Endothelial cell of umbilical vein (primary cell): ENCODE measurements at regions not wholly inside any gene's neighbourhood (a gene's known extent, or its start where the extent isn't known, plus 50 kb on each side); places are given as distances from the start of the nearest gene placed in this dataset.

Experiments
- BruUV-seq: library from RNA; stranded (reverse); fragments of 400-500 nt; replicated peaks from 2 replicates; lab custom pipeline; 2021; lab: Mats Ljungman, UMichigan
- CTCF ChIA-PET: fragments of 300-600, 350-600 bp; sonication (Branson Sonifier 250); formaldehyde crosslinking; loops from one replicate; lab custom pipeline; 2021; ENCODE audit warnings: antibody characterized with exemption, inconsistent platforms; lab: Charles Lee
- POLR2A ChIA-PET: fragments of 300-600, 350-600 bp; sonication (Branson Sonifier 250); formaldehyde crosslinking; loops from one replicate; lab custom pipeline; 2021; ENCODE audit warnings: antibody characterized with exemption, inconsistent platforms; lab: Charles Lee
- DNase-seq: peaks from one replicate; pipeline ENCODE4 v3.0.0-alpha.2; 2011; ENCODE audit warnings: low read depth, low spot score
- FAIRE-seq: peaks from 2 replicates; lab custom pipeline; 2011; peaks lifted over from hg19 to GRCh38; lab: Jason Lieb, UNC
- H2AFZ ChIP-seq: 2 replicates; pipeline ENCODE4 v1.6.0; 2012; ENCODE audit warnings: low read depth, low read length, control low read depth, inconsistent platforms
- H3K27ac ChIP-seq: 2 replicates; pipeline ENCODE4 v1.5.1; 2011; ENCODE audit warnings: low read depth, mild to moderate bottlenecking, control low read depth, low read length, moderate library complexity; ENCODE audit not compliant: insufficient read depth
- H3K27me3 ChIP-seq, 2 experiments: 2 replicates each; pipeline versions ENCODE4 v1.6.0 to v1.6.1; 2011; ENCODE audit warnings: low read length in 2 of 2, mixed read lengths in 1 of 2; ENCODE audit not compliant: control insufficient read depth in 2 of 2, insufficient read depth in 2 of 2
- H3K36me3 ChIP-seq, 2 experiments: 2 replicates in 1 of 2; 3 replicates in 1 of 2; pipeline ENCODE4 v1.5.1; 2011; ENCODE audit warnings: low read length in 2 of 2, mild to moderate bottlenecking in 1 of 2, moderate library complexity in 1 of 2; ENCODE audit not compliant: control insufficient read depth in 2 of 2, insufficient read depth in 2 of 2; ENCODE audit errors: extremely low read depth in 1 of 2
- H3K4me1 ChIP-seq: 3 replicates; pipeline ENCODE4 v1.5.1; 2011; ENCODE audit warnings: mild to moderate bottlenecking, low read length; ENCODE audit not compliant: control insufficient read depth, insufficient read depth; ENCODE audit errors: extremely low read depth
- H3K4me2 ChIP-seq: 2 replicates; pipeline ENCODE4 v1.6.1; 2011; ENCODE audit warnings: low read length, control low read depth, mixed read lengths; ENCODE audit not compliant: insufficient read depth
- H3K4me3 ChIP-seq, 3 experiments: fragments of 200-600 bp in 1 of 3; sonication (generic), shearing (Covaris generic) in 1 of 3; replicated peaks in 1 of 3; 2 replicates each; pipeline ENCODE4 v1.5.1; 2011 to 2016; ENCODE audit warnings: control low read depth in 3 of 3, low read length in 3 of 3, mild to moderate bottlenecking in 2 of 3, inconsistent platforms in 1 of 3, low read depth in 1 of 3, moderate library complexity in 1 of 3; ENCODE audit not compliant: insufficient read depth in 1 of 3
- H3K79me2 ChIP-seq: 2 replicates; pipeline ENCODE4 v1.6.0; 2012; ENCODE audit warnings: low read length, inconsistent platforms; ENCODE audit not compliant: control insufficient read depth, insufficient read depth
- H3K9ac ChIP-seq: replicated peaks from 2 replicates; pipeline ENCODE3; 2011; ENCODE audit warnings: low read length, control low read depth; ENCODE audit not compliant: insufficient read depth; ENCODE audit errors: extremely low read depth
- H3K9me1 ChIP-seq: replicated peaks from 3 replicates; pipeline ENCODE4 v1.6.0; 2011; ENCODE audit warnings: mild to moderate bottlenecking, low read length; ENCODE audit not compliant: control insufficient read depth, insufficient read depth; ENCODE audit errors: extremely low read depth
- H3K9me3 ChIP-seq: replicated peaks from 2 replicates; pipeline ENCODE4 v1.5.1; 2012; ENCODE audit warnings: low read length, inconsistent platforms; ENCODE audit not compliant: control insufficient read depth, insufficient read depth
- H4K20me1 ChIP-seq: replicated peaks from 2 replicates; pipeline ENCODE3; 2011; ENCODE audit warnings: mild to moderate bottlenecking, low read length; ENCODE audit not compliant: control insufficient read depth, insufficient read depth; ENCODE audit errors: extremely low read depth
- EZH2 ChIP-seq: IDR thresholded peaks from 2 replicates; pipeline ENCODE4 v1.6.1; 2012; ENCODE audit warnings: borderline replicate concordance, low read depth, mild to moderate bottlenecking, moderate library complexity, low read length, inconsistent platforms; ENCODE audit not compliant: severe bottlenecking
- FOS ChIP-seq: IDR thresholded peaks from 2 replicates; pipeline ENCODE4 v1.6.1; 2011; ENCODE audit warnings: mild to moderate bottlenecking, low read length, moderate library complexity, borderline replicate concordance; ENCODE audit not compliant: insufficient read depth
- GATA2 ChIP-seq: IDR thresholded peaks from 2 replicates; pipeline ENCODE4 v1.7.0; 2011; ENCODE audit warnings: low read depth, mild to moderate bottlenecking, moderate library complexity, mixed read lengths, low read length; ENCODE audit not compliant: insufficient read length, insufficient read depth
- JUN ChIP-seq: IDR thresholded peaks from 2 replicates; pipeline ENCODE4 v1.6.1; 2011; ENCODE audit warnings: borderline replicate concordance, low read depth; ENCODE audit not compliant: insufficient read length, insufficient read depth
- MYC ChIP-seq: IDR thresholded peaks from one replicate; pipeline ENCODE4 v1.6.1; 2011; ENCODE audit warnings: mild to moderate bottlenecking, low read depth, low read length
- POLR2A ChIP-seq: IDR thresholded peaks from 2 replicates; pipeline ENCODE4 v1.6.1; 2012; ENCODE audit warnings: low read depth, mild to moderate bottlenecking, control low read depth, low read length
- POLR2AphosphoS5 ChIP-seq: IDR thresholded peaks from 2 replicates; pipeline ENCODE4 v1.6.1; 2012; ENCODE audit warnings: low read depth, mild to moderate bottlenecking, control low read depth, low read length, moderate library complexity; ENCODE audit not compliant: insufficient read depth
- dilution Hi-C: fragments of 300-500 bp; cut with MboI; formaldehyde crosslinking; loops from one replicate; pipeline ENCODE4 v1.15.0; 2019; ENCODE audit warnings: low sequenced_read_pairs; ENCODE audit not compliant: extremely low pct_ligation_motif_present
- intact Hi-C: fragments of 100-400 bp; cut with micrococcal nuclease; formaldehyde crosslinking; loops from one replicate; pipeline ENCODE4 v1.10.0; 2022
- TF ChIP-seq, protein P1 (sequence below): IDR thresholded peaks from 2 replicates; pipeline ENCODE4 v1.6.1; 2011; ENCODE audit not compliant: insufficient read depth, insufficient read length
- TF ChIP-seq, protein P2 (sequence below), 2 donors: IDR thresholded peaks; 1 replicate in 1 of 2; 2 replicates in 1 of 2; pipeline ENCODE4 v1.5.1; 2011; ENCODE audit warnings: low read length in 2 of 2, mild to moderate bottlenecking in 2 of 2, moderate library complexity in 2 of 2, control low read depth in 1 of 2, inconsistent platforms in 1 of 2, low read depth in 1 of 2; ENCODE audit not compliant: insufficient read depth in 1 of 2; ENCODE audit errors: extremely low read depth in 1 of 2

DNA sequence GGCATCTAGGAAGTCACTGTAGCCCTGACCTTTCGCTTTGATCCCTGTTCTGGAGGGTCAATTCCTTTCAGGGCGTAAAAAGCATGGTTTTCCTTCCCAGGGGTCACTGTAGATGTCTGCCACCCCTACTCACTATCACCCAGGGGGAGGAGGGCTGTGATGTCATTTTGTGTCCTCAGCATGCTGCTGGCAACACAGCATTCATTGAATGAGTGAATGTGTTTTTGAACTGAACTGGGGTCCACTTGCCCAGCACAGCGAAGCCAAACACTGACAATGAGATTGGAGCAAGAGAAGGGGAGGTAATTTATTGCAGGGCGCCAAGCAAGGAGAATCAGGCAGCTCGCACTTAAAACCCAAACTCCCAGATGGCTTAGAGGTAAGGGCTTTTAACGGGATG, 78.2 kb upstream of the PGBD5 start:
- DNase-seq = no peak
- H3K9ac ChIP-seq = no peak overlapping the region
- no peaks in the 10 kb centered on the region for H4K20me1 ChIP-seq
- dilution Hi-C loops = no loop called here
- no peak for FAIRE-seq
- POLR2A ChIA-PET = no interaction called here
- no peak overlapping the region for H2AFZ ChIP-seq
- TF ChIP-seq POLR2A = no peak
- no peak for TF ChIP-seq FOS
- no peaks in the 10 kb centered on the region for H3K4me1 ChIP-seq
- no peaks in the 10 kb centered on the region for H3K36me3 ChIP-seq
- intact Hi-C loops = no loop called here
- BruUV-seq = no TSS peak
- H3K79me2 ChIP-seq = no peaks in the 10 kb centered on the region
- no peaks in the 10 kb centered on the region for H3K9me3 ChIP-seq
- no peaks in the 10 kb centered on the region for H3K9me1 ChIP-seq
- no peaks in the 10 kb centered on the region for H3K27me3 ChIP-seq
- no peak overlapping the region for H3K4me2 ChIP-seq
- H3K4me3 ChIP-seq = no peak overlapping the region
- CTCF ChIA-PET = no interaction called here
- H3K27ac ChIP-seq = no peak overlapping the region

DNA sequence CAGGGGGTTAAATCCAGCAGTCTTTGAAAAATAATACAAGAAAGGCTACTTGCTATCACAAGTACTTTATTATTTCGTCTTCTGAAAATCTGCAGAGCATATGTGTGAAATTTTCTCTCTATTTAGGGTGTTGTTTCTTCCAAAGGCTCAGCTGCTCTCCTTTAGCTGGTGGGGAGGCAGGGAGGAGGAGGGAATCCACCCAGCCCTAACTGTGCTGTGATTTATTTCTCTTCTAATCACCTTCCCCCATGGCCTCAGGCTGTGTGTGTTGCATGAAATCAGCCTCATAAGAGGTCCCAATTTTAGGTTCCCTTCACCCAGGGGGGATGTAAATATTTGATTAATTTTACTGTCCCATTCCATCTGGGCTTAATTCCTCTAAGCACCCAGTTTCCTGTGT, 77.6 kb upstream of the PGBD5 start:
- Histone ChIP-seq H3K79me2 (no peaks in the 10 kb centered on the region), H2AFZ (no peak overlapping the region), H4K20me1 (no peaks in the 10 kb centered on the region), H3K4me3 (no peak overlapping the region), H3K36me3 (no peaks in the 10 kb centered on the region), H3K4me2 (no peak overlapping the region), H3K27ac (no peak overlapping the region), H3K27me3 (no peaks in the 10 kb centered on the region), H3K9ac (no peak overlapping the region), H3K4me1 (no peaks in the 10 kb centered on the region), H3K9me3 (no peaks in the 10 kb centered on the region), H3K9me1 (no peaks in the 10 kb centered on the region)
- dilution Hi-C loops = no loop called here
- TF ChIP-seq EZH2 (no peak), GATA2 (no peak), JUN (no peak), POLR2AphosphoS5 (no peak), MYC (no peak), FOS (no peak), POLR2A (no peak)
- TF ChIP-seq, protein P1, sequence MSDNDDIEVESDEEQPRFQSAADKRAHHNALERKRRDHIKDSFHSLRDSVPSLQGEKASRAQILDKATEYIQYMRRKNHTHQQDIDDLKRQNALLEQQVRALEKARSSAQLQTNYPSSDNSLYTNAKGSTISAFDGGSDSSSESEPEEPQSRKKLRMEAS = no peak
- TF ChIP-seq, protein P2, sequence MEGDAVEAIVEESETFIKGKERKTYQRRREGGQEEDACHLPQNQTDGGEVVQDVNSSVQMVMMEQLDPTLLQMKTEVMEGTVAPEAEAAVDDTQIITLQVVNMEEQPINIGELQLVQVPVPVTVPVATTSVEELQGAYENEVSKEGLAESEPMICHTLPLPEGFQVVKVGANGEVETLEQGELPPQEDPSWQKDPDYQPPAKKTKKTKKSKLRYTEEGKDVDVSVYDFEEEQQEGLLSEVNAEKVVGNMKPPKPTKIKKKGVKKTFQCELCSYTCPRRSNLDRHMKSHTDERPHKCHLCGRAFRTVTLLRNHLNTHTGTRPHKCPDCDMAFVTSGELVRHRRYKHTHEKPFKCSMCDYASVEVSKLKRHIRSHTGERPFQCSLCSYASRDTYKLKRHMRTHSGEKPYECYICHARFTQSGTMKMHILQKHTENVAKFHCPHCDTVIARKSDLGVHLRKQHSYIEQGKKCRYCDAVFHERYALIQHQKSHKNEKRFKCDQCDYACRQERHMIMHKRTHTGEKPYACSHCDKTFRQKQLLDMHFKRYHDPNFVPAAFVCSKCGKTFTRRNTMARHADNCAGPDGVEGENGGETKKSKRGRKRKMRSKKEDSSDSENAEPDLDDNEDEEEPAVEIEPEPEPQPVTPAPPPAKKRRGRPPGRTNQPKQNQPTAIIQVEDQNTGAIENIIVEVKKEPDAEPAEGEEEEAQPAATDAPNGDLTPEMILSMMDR (IDR thresholded peaks at IDR 0.05; ENCODE audit: extremely low read depth in 1 of 2, insufficient read depth in 1 of 2, low read depth in 1 of 2, low read length in 2 of 2) = no peak
- no peak for FAIRE-seq
- intact Hi-C loops = no loop called here
- DNase-seq = no peak
- POLR2A ChIA-PET = no interaction called here
- CTCF ChIA-PET = no interaction called here
- BruUV-seq = no TSS peak
